Suprapubic skin (tissue), 4 donors: ENCODE measurements at regions not wholly inside any gene's neighbourhood (a gene's known extent, or its start where the extent isn't known, plus 50 kb on each side); places are given as distances from the start of the nearest gene placed in this dataset.

Experiments
- CTCF ChIP-seq, 2 donors: fragments of 200-600 bp in 1 of 2; fragments of 450-650 bp in 1 of 2; sonication (generic) in 1 of 2; IDR thresholded peaks; one replicate each; pipeline ENCODE4 v1.5.1; 2016 to 2019; ENCODE audit warnings: antibody characterized with exemption in 2 of 2, mild to moderate bottlenecking in 1 of 2, moderate library complexity in 1 of 2
- EP300 ChIP-seq: sonication (generic); formaldehyde crosslinking; IDR thresholded peaks from one replicate; pipeline ENCODE4 v1.6.1; 2017; ENCODE audit warnings: antibody characterized with exemption
- POLR2A ChIP-seq, 2 donors: fragments of 450-650 bp; IDR thresholded peaks; one replicate each; pipeline ENCODE4 v1.6.1; 2017; ENCODE audit warnings: antibody characterized with exemption in 2 of 2, mild to moderate bottlenecking in 2 of 2, moderate library complexity in 2 of 2
- POLR2AphosphoS5 ChIP-seq, 3 donors: sonication (generic); formaldehyde crosslinking; IDR thresholded peaks; one replicate each; pipeline ENCODE4 v1.6.1; 2017; ENCODE audit warnings: antibody characterized with exemption in 3 of 3

- TF ChIP-seq CTCF (IDR thresholded peaks at IDR 0.05) (no peak), POLR2AphosphoS5 (IDR thresholded peaks at IDR 0.05) (no peak), EP300 (no peak), POLR2A (IDR thresholded peaks at IDR 0.05) (no peak)
Observed at GRCh38 chr5:86951761-86952160, 315.9 kb upstream of the RASA1 start.
